GM10266 (cell line): ENCODE measurements at regions not wholly inside any gene's neighbourhood (a gene's known extent, or its start where the extent isn't known, plus 50 kb on each side); places are given as distances from the start of the nearest gene placed in this dataset.

Experiments used
- DNase-seq: peaks from one replicate; pipeline ENCODE4 v3.0.0; 2012; ENCODE audit errors: extremely low spot score
- TF ChIP-seq, protein P1 (sequence below): IDR thresholded peaks from 2 replicates; pipeline ENCODE4 v1.5.1; 2012; ENCODE audit warnings: mild to moderate bottlenecking, low read depth; ENCODE audit not compliant: control insufficient read depth, insufficient read depth; ENCODE audit errors: missing control alignments

- TF ChIP-seq, protein P1, sequence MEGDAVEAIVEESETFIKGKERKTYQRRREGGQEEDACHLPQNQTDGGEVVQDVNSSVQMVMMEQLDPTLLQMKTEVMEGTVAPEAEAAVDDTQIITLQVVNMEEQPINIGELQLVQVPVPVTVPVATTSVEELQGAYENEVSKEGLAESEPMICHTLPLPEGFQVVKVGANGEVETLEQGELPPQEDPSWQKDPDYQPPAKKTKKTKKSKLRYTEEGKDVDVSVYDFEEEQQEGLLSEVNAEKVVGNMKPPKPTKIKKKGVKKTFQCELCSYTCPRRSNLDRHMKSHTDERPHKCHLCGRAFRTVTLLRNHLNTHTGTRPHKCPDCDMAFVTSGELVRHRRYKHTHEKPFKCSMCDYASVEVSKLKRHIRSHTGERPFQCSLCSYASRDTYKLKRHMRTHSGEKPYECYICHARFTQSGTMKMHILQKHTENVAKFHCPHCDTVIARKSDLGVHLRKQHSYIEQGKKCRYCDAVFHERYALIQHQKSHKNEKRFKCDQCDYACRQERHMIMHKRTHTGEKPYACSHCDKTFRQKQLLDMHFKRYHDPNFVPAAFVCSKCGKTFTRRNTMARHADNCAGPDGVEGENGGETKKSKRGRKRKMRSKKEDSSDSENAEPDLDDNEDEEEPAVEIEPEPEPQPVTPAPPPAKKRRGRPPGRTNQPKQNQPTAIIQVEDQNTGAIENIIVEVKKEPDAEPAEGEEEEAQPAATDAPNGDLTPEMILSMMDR, result no peak
- DNase-seq, result no peak
Observed at GRCh38 chr2:18719978-18720775, 130.8 kb upstream of the NT5C1B start.

- no peak for DNase-seq
- TF ChIP-seq, protein P1, result no peak
Observed at GRCh38 chr2:18708203-18708715, 118.9 kb upstream of the NT5C1B start.

DNA sequence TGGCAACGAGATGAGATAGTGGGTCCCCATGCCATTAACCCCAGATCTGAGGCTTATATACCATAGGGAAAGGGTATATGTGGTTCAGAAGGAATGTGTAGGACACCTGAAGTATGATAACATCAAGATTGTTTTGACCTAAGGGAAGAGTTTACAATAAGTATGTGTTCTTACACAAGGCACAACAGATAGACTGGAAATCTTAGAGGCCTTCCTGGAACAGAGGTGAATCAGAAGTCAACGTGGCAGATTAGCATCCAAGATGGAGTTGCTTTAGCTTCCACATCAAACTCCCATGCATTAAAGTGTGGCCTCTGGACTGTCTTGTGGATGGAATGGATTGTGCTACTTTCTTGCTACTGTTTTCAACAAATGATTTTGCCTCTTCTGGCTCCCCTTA is 116.6 kb upstream of the NT5C1B start:
- DNase-seq, result no peak
- TF ChIP-seq, protein P1, result no peak

DNA sequence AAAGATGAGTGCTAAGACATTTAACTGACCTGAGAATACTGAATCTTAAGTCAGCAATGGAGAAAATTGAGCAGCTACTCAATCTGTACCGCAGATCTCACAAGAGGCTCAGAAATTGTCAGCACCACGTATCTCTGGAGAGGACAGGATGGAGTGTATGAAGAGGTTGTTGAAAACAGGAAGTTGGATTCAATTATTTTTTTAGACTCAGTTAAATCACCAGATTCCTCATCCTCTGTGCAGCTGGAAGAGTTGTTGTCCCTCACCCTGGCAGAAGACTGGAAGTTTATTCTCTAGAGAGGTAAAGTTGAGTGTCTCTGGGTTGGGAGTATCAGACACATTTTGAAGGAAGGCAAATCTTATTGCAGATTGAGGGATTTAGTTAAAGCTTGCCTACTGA is 114.9 kb upstream of the NT5C1B start:
- no peak for DNase-seq
- TF ChIP-seq, protein P1, result no peak

- TF ChIP-seq, protein P1, result no peak
- DNase-seq, result no peak
Observed at GRCh38 chr2:18703555-18703954, 114.2 kb upstream of the NT5C1B start.

DNA sequence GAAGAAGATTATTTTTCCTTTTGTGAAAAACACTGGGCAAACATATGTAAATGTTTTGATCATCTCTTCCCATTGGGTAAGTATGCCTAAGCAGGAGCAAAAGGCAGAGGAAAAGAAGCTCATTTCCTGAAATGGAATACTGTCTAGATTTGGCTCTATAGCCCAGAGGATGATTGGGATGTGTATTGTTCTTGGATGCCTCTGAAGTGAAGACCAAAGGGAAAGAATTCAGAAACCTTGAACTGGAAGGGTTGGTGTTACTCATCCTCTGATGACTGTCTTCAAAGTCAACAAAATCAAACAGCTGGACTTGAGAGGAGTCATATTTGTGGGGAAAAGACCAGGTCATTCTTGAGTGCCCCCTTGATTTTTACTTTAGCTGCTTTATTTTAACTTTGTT is 112.6 kb upstream of the NT5C1B start:
- TF ChIP-seq, protein P1, result no peak
- no peak for DNase-seq

GRCh38 chr2:18701546-18701945 is 112.2 kb upstream of the NT5C1B start:
- TF ChIP-seq, protein P1, result no peak

More at GRCh38 chr2:18701546-18701945, 112.2 kb upstream of the NT5C1B start:
- DNase-seq, result no peak
